GM12874 (cell line): ENCODE measurements at regions not wholly inside any gene's neighbourhood (a gene's known extent, or its start where the extent isn't known, plus 50 kb on each side); places are given as distances from the start of the nearest gene placed in this dataset.

Experiments
- CTCF ChIP-seq: IDR thresholded peaks from 2 replicates; pipeline ENCODE4 v1.5.1; 2011; ENCODE audit warnings: low read depth, mild to moderate bottlenecking, control low read depth, low read length, moderate library complexity; ENCODE audit not compliant: insufficient read depth

GRCh38 chr21:27582246-27582947 lies 615.5 kb upstream of the ADAMTS5 start:
- no peak for TF ChIP-seq CTCF

GRCh38 chr21:27581168-27581567 lies 614.3 kb upstream of the ADAMTS5 start:
- no peak for TF ChIP-seq CTCF

GRCh38 chr21:27580276-27580675 lies 613.4 kb upstream of the ADAMTS5 start:
- no peak for TF ChIP-seq CTCF

GRCh38 chr21:27578741-27579265 lies 611.9 kb upstream of the ADAMTS5 start:
- TF ChIP-seq CTCF: no peak

- no peak for TF ChIP-seq CTCF
Observed at GRCh38 chr21:27572696-27573095, 605.8 kb upstream of the ADAMTS5 start.

GRCh38 chr21:27571706-27572105 lies 604.8 kb upstream of the ADAMTS5 start:
- no peak for TF ChIP-seq CTCF

- TF ChIP-seq CTCF: no peak
Observed at GRCh38 chr21:27570306-27570868, 603.5 kb upstream of the ADAMTS5 start.
